ENCODE measurements at regions not wholly inside any gene's neighbourhood (a gene's known extent, or its start where the extent isn't known, plus 50 kb on each side); places are given as distances from the start of the nearest gene placed in this dataset.
A peak's percentile ranks its signal among the peaks of the same experiment; 100 is the strongest.

DNA sequence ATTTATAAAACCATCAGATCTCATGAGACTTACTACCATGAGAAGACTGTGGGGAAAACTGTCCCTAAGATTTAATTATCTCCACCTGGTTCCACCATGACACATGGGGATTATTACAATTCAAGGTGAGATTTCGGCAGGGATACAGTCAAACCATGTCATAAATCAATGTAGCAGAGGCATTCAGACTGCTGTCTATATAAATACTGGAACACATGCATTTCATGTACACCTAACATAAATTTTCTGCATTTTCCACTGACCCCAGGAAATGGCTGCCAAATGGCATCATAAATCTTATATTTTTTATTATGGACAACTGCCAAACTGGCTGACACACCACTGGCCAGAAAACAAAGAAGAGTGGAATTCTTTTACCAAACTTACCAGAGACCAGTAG lies 755.1 kb upstream of the EPHA6 start:
- Histone ChIP-seq H3K14ac (ENCODE audit: low read length in 2 of 2) (no peak overlapping the region), H2BK15ac (ENCODE audit: low read depth, poor library complexity, severe bottlenecking) (no peak overlapping the region), H3K23ac (ENCODE audit: low read length in 2 of 2) (no peak overlapping the region), H3K4me1 (ENCODE audit: control insufficient read depth, insufficient read depth, low read depth, low read length) (no peaks in the 10 kb centered on the region), H3K18ac (ENCODE audit: low read depth in 1 of 2, low read length in 2 of 2) (no peak overlapping the region), H2BK5ac (ENCODE audit: low read depth, low read length, poor library complexity, severe bottlenecking) (no peak overlapping the region), H2BK12ac (ENCODE audit: low read length in 2 of 2) (no peak overlapping the region), H3K4ac (ENCODE audit: low read depth in 1 of 2, low read length in 2 of 2) (no peak overlapping the region), H3K4me2 (ENCODE audit: low read length, poor library complexity, severe bottlenecking) (no peak overlapping the region), H2AK5ac (ENCODE audit: low read length, severe bottlenecking) (no peak overlapping the region), H3K27me3 (ENCODE audit: control insufficient read depth in 1 of 2, insufficient read depth in 1 of 2, low read length in 2 of 2) (no peaks in the 10 kb centered on the region), H3K36me3 (ENCODE audit: control insufficient read depth in 1 of 2, insufficient read depth in 2 of 2, low read depth in 1 of 2, low read length in 2 of 2) (no peaks in the 10 kb centered on the region), H3K4me3 (ENCODE audit: insufficient read depth in 1 of 2, low read depth in 1 of 2, low read length in 2 of 2) (no peak overlapping the region), H3K79me1 (replicated peaks; ENCODE audit: low read length, poor library complexity, severe bottlenecking) (no peaks in the 10 kb centered on the region), H4K91ac (ENCODE audit: low read length) (no peak overlapping the region), H2BK120ac (ENCODE audit: low read depth, low read length) (no peak overlapping the region), H3K27ac (ENCODE audit: low read length, poor library complexity, severe bottlenecking) (no peak overlapping the region), H3K9ac (ENCODE audit: low read length) (no peak overlapping the region), H2AFZ (ENCODE audit: low read depth, low read length) (no peak overlapping the region), H3K9me3 (ENCODE audit: control insufficient read depth, low read length) (no peaks in the 10 kb centered on the region), H4K8ac (ENCODE audit: low read length) (no peak overlapping the region)
- DNase-seq: no peak
- 89% methylated on average over 1 of the region's 1 CpG for WGBS

DNA sequence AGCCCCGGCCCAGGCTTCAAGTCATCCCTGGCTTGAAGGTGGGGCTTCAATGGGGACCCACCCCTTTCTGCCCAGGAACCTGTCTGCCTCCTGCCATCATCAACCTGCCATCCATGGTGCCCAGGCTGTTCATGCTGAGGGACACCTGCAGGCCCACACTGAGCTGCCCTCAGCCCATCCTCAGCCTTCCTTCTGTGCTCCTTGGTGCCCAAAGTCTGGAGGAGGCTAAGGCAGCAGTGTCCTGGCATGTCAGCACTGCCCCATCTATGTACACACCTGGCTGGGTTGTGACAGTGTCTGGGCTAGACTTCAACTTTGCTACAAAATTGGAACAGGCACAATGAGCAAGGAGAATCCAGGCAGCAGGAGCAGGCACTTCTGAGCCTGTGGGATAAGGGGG lies 745.3 kb upstream of the EPHA6 start:
- 80% methylated on average over 1 of the region's 1 CpG for WGBS
- Histone ChIP-seq H2BK15ac (ENCODE audit: low read depth, poor library complexity, severe bottlenecking) (no peak overlapping the region), H3K4ac (ENCODE audit: low read depth in 1 of 2, low read length in 2 of 2) (no peak overlapping the region), H3K23ac (ENCODE audit: low read length in 2 of 2) (no peak overlapping the region), H3K79me1 (replicated peaks; ENCODE audit: low read length, poor library complexity, severe bottlenecking) (no peaks in the 10 kb centered on the region), H4K8ac (ENCODE audit: low read length) (no peak overlapping the region), H3K27me3 (ENCODE audit: control insufficient read depth in 1 of 2, insufficient read depth in 1 of 2, low read length in 2 of 2) (no peaks in the 10 kb centered on the region), H4K91ac (ENCODE audit: low read length) (no peak overlapping the region), H3K27ac (ENCODE audit: low read length, poor library complexity, severe bottlenecking) (no peak overlapping the region), H2BK5ac (ENCODE audit: low read depth, low read length, poor library complexity, severe bottlenecking) (no peak overlapping the region), H3K9me3 (ENCODE audit: control insufficient read depth, low read length) (peaks cover 19% of the 10 kb centered on the region), H3K14ac (ENCODE audit: low read length in 2 of 2) (no peak overlapping the region), H3K4me1 (ENCODE audit: control insufficient read depth, insufficient read depth, low read depth, low read length) (no peaks in the 10 kb centered on the region), H3K18ac (ENCODE audit: low read depth in 1 of 2, low read length in 2 of 2) (no peak overlapping the region), H2AFZ (ENCODE audit: low read depth, low read length) (no peak overlapping the region), H2AK5ac (ENCODE audit: low read length, severe bottlenecking) (no peak overlapping the region), H3K4me3 (ENCODE audit: insufficient read depth in 1 of 2, low read depth in 1 of 2, low read length in 2 of 2) (peak overlapping the region in 1 of 2 experiments; percentile 14), H2BK120ac (ENCODE audit: low read depth, low read length) (no peak overlapping the region), H3K9ac (ENCODE audit: low read length) (no peak overlapping the region), H3K36me3 (ENCODE audit: control insufficient read depth in 1 of 2, insufficient read depth in 2 of 2, low read depth in 1 of 2, low read length in 2 of 2) (no peaks in the 10 kb centered on the region), H3K4me2 (ENCODE audit: low read length, poor library complexity, severe bottlenecking) (no peak overlapping the region), H2BK12ac (ENCODE audit: low read length in 2 of 2) (no peak overlapping the region)
- no peak for DNase-seq

DNA sequence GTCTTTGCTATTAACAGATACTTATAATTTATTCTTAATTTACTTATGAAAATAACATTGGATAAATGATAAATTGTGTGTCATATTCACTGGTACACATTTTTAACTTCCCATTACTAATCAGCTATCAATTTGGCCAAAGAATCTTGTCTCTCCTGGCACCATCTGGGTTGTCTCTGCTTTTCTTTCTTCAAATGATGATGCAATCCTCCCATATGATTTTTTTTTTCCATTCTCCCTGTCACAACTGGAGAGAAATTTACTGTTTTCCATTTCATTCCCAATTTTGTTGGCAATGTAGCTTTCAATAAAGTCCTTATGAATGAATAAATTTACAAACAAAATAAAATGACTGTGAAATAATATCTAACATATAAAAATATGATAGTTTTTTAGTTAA lies 743.7 kb upstream of the EPHA6 start:
- Histone ChIP-seq H3K27ac (ENCODE audit: low read length, poor library complexity, severe bottlenecking) (no peak overlapping the region), H2BK120ac (ENCODE audit: low read depth, low read length) (no peak overlapping the region), H2AK5ac (ENCODE audit: low read length, severe bottlenecking) (no peak overlapping the region), H3K4me1 (ENCODE audit: control insufficient read depth, insufficient read depth, low read depth, low read length) (no peaks in the 10 kb centered on the region), H3K79me1 (replicated peaks; ENCODE audit: low read length, poor library complexity, severe bottlenecking) (no peaks in the 10 kb centered on the region), H3K14ac (ENCODE audit: low read length in 2 of 2) (no peak overlapping the region), H3K4me2 (ENCODE audit: low read length, poor library complexity, severe bottlenecking) (no peak overlapping the region), H3K23ac (ENCODE audit: low read length in 2 of 2) (no peak overlapping the region), H4K91ac (ENCODE audit: low read length) (no peak overlapping the region), H3K27me3 (ENCODE audit: control insufficient read depth in 1 of 2, insufficient read depth in 1 of 2, low read length in 2 of 2) (no peaks in the 10 kb centered on the region), H4K8ac (ENCODE audit: low read length) (no peak overlapping the region), H2BK5ac (ENCODE audit: low read depth, low read length, poor library complexity, severe bottlenecking) (no peak overlapping the region), H3K18ac (ENCODE audit: low read depth in 1 of 2, low read length in 2 of 2) (no peak overlapping the region), H3K4ac (ENCODE audit: low read depth in 1 of 2, low read length in 2 of 2) (no peak overlapping the region), H2BK12ac (ENCODE audit: low read length in 2 of 2) (no peak overlapping the region), H3K4me3 (ENCODE audit: insufficient read depth in 1 of 2, low read depth in 1 of 2, low read length in 2 of 2) (no peak overlapping the region), H3K9ac (ENCODE audit: low read length) (no peak overlapping the region), H2AFZ (ENCODE audit: low read depth, low read length) (no peak overlapping the region), H3K36me3 (ENCODE audit: control insufficient read depth in 1 of 2, insufficient read depth in 2 of 2, low read depth in 1 of 2, low read length in 2 of 2) (no peaks in the 10 kb centered on the region), H3K9me3 (ENCODE audit: control insufficient read depth, low read length) (peaks cover 21% of the 10 kb centered on the region), H2BK15ac (ENCODE audit: low read depth, poor library complexity, severe bottlenecking) (no peak overlapping the region)
- no peak for DNase-seq

GRCh38 chr3:96071097-96071496 lies 743.3 kb upstream of the EPHA6 start:
- no peak overlapping the region for H2AFZ ChIP-seq (ENCODE audit: low read depth, low read length)
- H3K9me3 ChIP-seq (ENCODE audit: control insufficient read depth, low read length): peaks cover 21% of the 10 kb centered on the region
- H2AK5ac ChIP-seq (ENCODE audit: low read length, severe bottlenecking): no peak overlapping the region
- H3K4me1 ChIP-seq (ENCODE audit: control insufficient read depth, insufficient read depth, low read depth, low read length): no peaks in the 10 kb centered on the region
- no peaks in the 10 kb centered on the region for H3K79me1 ChIP-seq (replicated peaks; ENCODE audit: low read length, poor library complexity, severe bottlenecking)
- H3K36me3 ChIP-seq (ENCODE audit: control insufficient read depth in 1 of 2, insufficient read depth in 2 of 2, low read depth in 1 of 2, low read length in 2 of 2): no peaks in the 10 kb centered on the region
- no peak overlapping the region for H3K23ac ChIP-seq (ENCODE audit: low read length in 2 of 2)
- no peak for DNase-seq
- no peak overlapping the region for H2BK120ac ChIP-seq (ENCODE audit: low read depth, low read length)
- H4K8ac ChIP-seq (ENCODE audit: low read length): no peak overlapping the region
- H3K4ac ChIP-seq (ENCODE audit: low read depth in 1 of 2, low read length in 2 of 2): no peak overlapping the region
- WGBS: 73% methylated on average over 5 of the region's 5 CpGs
- H2BK15ac ChIP-seq (ENCODE audit: low read depth, poor library complexity, severe bottlenecking): no peak overlapping the region
- no peak overlapping the region for H3K4me2 ChIP-seq (ENCODE audit: low read length, poor library complexity, severe bottlenecking)
- H3K27ac ChIP-seq (ENCODE audit: low read length, poor library complexity, severe bottlenecking): no peak overlapping the region
- H4K91ac ChIP-seq (ENCODE audit: low read length): no peak overlapping the region
- no peak overlapping the region for H3K4me3 ChIP-seq (ENCODE audit: insufficient read depth in 1 of 2, low read depth in 1 of 2, low read length in 2 of 2)
- no peak overlapping the region for H2BK5ac ChIP-seq (ENCODE audit: low read depth, low read length, poor library complexity, severe bottlenecking)
- H3K14ac ChIP-seq (ENCODE audit: low read length in 2 of 2): no peak overlapping the region
- H3K9ac ChIP-seq (ENCODE audit: low read length): no peak overlapping the region
- no peak overlapping the region for H2BK12ac ChIP-seq (ENCODE audit: low read length in 2 of 2)
- H3K27me3 ChIP-seq (ENCODE audit: control insufficient read depth in 1 of 2, insufficient read depth in 1 of 2, low read length in 2 of 2): no peaks in the 10 kb centered on the region
- no peak overlapping the region for H3K18ac ChIP-seq (ENCODE audit: low read depth in 1 of 2, low read length in 2 of 2)
